Left lobe of liver (tissue), 2 donors: ENCODE measurements at regions not wholly inside any gene's neighbourhood (a gene's known extent, or its start where the extent isn't known, plus 50 kb on each side); places are given as distances from the start of the nearest gene placed in this dataset.

Experiments used
- ATAC-seq: fragments of 200-7000 bp; cut with Tn5 transposase; one replicate; pipeline ENCODE4 v1.9.1; 2020; ENCODE audit warnings: mild to moderate bottlenecking, moderate library complexity
- DNase-seq: peaks from one replicate; pipeline ENCODE4 v3.0.0-alpha.2; 2020; ENCODE audit warnings: low spot score
- donor health status: DM: no; HTN: no; CAD: no; lungs with moderate emphysema.
- donor health status: DM: no; HTN: yes; CAD: no.

DNA sequence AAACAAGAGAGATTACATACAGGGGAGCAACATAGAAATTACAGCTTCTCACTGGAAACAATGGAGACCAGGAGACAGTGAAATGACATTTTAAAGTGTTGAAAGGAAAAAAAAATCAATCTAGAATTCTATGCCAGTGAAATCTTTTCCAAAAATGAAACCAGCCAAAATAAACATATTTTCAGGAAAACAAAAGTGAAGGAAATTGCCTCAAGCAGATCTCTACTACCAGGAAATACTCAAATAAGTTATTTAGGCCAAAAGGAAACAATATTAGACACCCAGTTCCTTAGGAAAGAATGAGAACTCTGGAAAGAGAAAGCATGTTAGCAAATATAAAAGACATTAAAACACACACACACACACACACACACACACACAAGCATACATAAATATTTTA is 339.9 kb upstream of the NCKAP5 start:
- DNase-seq (no peak), ATAC-seq (no peak)

DNA sequence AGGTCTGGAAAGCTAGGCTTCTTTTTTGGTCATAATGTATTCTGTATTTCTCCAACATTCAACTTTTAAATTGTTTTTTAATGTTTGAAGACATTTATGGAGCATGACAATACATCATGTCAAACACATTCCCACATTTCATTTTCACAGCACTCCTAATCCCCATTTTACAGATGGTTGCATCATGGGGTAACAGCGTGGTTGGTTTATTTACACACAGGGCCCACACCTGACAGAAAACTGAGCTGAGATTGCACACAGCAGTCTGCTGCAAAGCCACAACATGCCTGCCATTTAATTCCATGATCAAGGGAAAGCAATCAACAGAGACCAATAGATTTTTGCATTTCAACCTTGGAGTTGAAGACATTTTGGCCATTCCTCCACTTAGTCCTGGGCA is 335.7 kb upstream of the MGAT5 start:
- ATAC-seq (no peak), DNase-seq (no peak)

DNA sequence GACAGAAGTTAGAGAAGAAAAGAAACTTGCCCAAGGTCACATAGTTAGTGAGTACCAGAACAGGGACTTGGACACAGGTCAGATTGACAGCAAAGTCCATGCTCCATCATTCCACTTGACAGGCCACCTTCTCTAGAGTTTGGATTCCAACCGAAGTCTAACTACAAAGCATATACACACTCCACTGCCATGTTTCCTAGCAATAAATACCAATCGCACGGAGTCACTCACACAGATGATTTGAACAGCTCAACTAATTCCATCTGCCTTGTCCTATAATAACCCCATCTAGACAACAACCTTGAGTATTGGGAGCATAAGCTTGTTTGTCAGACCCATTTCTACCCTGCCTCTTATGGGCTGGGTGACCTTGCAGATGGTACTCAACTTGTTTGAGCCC is 334.6 kb upstream of the MGAT5 start:
- DNase-seq (no peak), ATAC-seq (no peak)

DNA sequence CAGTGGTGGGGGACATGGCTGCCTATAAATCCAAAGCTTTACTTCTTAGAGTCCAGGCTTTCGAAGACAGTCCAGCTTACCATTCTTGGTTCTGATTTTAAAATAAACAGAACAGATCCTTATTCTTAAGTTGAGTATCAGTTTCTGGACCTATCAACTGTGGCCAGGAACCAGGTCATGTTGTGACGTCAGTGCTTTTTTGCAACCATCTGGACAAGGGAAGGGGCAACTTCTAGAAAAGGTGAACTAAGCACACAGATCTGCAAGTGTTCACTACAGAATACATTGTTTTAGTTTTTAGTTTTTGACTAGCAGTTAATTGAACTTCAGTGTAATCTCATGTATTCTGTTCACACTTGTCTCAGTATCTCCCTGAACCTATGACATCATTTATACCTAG is 326.0 kb upstream of the MGAT5 start:
- DNase-seq = no peak
- ATAC-seq = no peak

DNA sequence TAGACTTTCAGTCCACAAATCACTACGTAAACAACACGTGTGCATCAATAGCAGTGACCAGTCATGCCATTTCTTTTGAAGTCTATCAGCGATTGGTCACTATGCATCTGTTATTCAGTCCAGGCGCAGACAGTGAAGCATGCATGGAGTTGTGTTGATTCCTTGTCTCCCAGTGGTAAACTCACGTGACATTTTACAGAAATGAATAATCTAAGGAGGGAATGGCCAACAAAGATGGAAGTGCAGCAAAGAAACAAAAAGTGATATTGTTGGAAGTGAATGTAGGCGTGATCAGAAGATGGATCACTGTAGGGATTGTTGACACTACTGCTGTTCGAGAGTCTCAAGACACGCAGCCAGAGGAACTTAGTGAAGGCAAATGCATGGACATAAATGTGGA is 317.8 kb upstream of the MGAT5 start:
- ATAC-seq (no peak), DNase-seq (no peak)

DNA sequence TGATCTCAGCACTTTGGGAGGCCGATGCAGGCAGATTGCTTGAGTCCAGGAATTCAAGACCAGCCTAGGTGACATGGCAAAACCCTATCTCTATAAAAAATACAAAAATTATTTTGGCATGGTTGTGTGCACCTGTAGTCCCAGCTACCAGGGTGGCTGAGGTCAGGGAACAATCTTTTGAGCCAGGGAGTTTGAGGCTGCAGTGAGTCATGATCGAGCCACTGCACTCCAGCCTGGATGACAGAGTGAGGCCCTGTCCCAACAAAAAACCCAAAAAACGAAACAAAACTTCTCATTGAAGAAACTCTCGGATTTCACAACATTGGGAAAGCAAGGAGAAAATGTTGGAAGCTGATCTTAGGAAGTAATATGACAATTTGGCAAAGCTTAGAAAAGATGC is 317.3 kb upstream of the MGAT5 start:
- no peak for DNase-seq
- ATAC-seq = no peak

DNA sequence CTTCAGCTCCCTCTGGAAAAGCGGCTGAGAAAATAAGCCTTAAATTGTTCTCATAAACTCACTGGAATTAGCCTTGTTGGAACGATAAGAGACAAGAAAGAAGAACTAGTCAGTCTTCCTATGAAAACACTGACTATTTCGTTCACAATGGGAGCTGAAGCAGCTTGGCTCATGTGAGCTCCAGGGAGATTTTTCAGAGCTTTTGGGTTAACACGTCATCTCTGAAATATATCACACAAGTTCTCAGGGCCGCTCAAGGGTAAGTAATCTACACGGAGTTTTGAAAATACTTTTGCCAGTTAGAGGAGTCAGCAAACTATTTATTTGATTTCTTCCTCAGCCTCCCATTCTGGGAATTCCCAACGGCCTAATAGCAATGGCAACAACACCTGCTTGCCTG is 316.2 kb upstream of the MGAT5 start:
- DNase-seq (no peak), ATAC-seq (no peak)

DNA sequence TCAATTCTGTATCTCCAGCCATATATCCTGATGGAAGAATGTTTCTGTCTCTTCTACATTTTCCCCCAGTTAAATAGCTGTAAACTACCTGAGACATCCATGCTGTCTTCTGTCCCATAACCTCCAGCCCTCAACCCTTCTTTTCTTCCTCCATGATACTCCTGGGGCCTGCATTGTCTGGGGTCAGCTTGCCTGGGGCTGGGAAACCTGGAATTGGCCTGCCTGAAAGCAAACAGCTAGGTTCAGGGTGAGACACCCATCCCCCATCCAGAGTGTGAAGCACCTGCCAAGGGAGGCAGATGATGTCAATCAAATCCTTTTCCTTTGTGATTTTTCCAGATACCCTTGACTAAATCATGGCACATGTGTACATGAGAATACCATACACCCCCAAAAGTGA is 313.7 kb upstream of the MGAT5 start:
- ATAC-seq = no peak

DNA sequence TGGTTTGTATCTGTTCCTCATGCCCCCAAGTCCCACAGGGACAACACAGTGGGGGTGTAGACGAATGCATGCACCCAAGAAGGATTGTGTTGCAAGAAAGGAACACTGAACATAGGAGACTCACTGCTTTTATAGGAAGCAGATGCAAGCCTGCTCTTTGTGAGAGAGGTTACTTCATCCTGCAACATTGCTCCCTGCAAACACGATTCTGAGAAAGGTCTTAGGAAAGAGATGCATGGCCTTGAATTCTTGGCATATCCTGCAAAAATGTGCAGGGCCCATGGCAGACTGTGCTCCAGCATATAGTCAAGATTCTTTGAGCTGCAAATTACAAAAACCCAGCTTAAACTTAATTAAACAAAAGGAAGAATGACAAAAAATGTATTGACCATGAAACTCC is 312.2 kb upstream of the MGAT5 start:
- ATAC-seq (no peak), DNase-seq (no peak)

More for the DNA sequence above, 313.7 kb upstream of the MGAT5 start:
- no peak for DNase-seq

DNA sequence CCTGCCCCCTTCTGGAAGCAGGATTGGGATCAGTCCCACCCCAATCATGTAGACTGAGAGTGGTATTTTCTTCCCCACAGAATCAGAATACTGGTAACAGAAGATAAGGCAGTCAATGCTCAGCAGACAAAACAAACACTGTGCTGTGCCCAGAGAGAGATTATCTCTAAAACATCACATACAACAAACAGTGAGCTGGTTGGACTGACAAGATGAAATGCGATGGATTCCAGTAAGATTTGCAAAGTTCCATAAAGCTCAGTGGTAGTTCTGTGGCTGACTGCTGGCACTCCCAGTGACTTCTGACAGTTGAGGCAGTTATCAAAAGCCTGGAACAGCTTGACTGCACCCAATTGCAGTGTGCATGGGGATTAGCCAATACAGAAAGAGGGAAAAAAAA is 311.5 kb upstream of the MGAT5 start:
- ATAC-seq (no peak), DNase-seq (no peak)

DNA sequence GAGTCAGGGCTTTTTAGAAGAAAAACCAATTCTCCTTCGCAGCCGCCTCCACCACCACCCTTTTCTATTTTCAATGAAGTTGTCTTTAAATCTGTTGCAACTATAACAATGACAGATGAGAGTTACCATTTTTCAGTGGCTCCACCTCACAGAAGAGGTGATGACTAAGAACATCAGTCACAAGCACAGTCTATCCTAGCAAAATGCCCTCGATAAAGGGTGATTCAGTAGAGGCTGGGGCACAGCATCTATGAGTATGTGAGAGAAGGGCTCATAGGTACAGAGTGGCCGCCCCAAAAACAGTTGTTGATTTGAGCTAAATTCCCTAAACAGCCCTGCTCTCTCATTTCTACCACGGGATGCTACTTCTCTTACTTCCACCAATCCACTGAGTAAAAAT is 310.8 kb upstream of the MGAT5 start:
- ATAC-seq = no peak

DNA sequence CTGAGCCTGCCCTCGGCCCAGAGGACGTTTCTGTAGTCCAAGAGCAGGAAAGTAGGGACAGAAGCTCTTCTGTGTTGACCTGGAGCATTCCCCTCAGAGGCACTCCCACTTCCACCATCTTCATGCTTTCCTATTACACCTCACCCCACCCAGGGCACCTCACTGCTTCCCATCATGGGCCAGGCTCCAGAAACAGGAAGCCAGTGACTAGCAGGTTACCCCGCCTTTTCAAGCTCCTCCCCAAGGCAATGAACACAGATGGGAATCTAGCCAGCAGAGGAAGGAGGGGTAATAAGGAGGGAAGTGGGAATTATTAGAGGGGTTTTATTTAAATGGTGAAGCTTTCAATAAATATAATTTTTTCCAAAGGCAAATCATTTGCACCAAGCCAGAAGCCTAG is 308.8 kb upstream of the MGAT5 start:
- no peak for ATAC-seq
- DNase-seq = no peak

More for the DNA sequence above, 310.8 kb upstream of the MGAT5 start:
- no peak for DNase-seq

DNA sequence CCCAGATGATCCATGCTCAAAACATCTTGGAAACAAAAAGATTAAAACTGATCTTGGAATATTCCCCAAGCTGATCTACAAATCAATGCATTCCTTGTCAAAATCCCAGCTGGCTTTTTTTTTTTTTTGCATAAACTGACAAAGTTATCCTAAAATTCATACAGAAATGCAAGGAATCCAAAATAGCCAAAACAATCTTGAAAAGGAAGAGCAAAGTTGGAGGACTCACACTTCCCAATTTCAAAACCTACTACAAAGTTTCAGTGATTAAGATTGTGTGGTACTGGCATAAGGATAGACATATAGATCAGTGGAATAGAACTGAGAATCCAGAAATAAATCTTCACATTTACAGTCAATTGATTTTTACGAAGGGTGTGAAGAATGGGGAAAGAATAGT is 306.8 kb upstream of the MGAT5 start:
- DNase-seq (no peak), ATAC-seq (no peak)

DNA sequence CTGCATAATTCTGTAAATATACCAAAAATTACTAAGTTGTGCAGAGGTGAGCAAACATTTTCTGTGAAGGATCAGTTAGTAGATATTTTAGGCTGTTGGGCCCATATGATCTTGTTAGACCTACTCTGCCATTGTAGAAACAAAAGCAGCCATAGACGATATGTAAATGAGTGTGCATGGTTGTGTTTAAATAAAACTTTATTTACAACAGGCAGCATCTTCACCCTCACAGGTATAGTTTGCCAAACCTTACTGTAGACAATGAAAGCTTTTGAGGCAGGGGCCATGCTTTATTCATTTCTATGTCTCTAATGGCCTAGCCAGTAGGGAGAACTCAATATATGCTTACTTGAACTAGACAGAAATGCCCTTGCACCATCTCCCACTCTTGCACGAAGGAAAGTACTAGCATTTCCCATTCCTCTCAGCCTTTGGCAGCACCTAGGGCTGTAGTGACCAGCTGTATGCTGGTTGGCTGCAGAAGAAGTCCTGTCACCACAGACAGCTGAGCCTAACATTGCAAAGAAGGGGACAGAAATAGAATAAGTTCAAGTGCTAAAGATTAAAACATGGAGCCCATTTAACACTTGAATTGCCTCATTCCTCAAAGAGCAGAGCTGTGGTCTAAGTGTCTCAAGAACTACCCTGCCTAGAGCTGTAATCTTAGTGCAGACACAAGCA is 305.1 kb upstream of the MGAT5 start:
- DNase-seq (no peak), ATAC-seq (no peak)

DNA sequence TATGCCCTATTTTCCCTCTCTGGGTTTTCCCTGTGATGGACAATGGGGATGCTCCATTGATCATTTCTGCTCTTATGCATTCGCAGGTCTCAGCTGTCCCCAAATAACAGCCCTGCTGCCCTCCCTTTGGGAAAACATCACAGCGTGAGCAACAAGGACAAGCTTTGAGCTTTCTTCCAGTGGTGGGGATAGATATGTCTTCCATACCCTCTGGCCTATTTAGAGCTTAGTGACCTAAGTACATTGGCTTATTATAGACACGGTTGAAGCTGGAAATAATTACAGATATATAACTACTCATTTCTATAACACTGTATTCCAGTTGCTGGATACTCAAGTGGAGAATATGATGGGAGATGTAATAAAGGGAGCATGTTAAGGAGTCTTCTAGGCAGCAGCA is 304.3 kb upstream of the MGAT5 start:
- no peak for ATAC-seq
- DNase-seq = no peak

DNA sequence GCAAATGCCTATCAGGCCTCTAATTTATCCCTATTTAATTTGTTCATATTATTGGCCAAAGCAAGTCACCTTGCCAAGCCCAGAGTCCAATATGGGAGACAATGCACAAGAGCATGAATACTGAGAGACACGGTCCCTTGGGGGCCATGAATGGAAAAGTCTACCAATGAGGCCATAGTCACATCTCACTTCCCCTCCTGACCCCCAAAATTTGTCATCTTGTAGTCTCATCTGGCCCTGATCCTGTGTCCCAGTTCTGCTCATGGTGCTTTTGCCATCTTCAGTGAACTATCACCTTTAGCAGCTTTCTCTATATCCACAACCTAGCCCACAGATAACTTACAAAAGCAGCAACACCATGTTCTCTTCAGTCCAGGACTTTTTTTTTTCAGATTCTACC is 302.7 kb upstream of the MGAT5 start:
- DNase-seq (no peak), ATAC-seq (no peak)

DNA sequence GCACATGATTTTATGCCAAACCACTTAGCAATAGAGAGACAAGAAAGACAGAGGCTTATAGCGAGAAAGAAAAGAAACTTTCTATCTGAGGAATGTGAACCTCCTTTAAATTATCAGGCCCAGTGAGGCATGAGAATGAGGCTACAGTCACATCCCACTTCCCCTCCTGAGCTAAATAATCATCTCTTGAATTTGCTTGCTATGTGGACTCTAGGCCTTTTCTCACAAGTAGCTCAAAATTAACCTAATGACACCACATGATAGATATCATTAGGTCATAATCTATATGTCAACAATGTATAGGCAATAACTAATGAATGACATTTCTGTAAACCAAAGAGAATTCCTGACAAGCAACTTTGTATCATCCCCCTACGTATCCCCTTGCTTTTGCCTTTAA is 301.5 kb upstream of the MGAT5 start:
- no peak for ATAC-seq

DNA sequence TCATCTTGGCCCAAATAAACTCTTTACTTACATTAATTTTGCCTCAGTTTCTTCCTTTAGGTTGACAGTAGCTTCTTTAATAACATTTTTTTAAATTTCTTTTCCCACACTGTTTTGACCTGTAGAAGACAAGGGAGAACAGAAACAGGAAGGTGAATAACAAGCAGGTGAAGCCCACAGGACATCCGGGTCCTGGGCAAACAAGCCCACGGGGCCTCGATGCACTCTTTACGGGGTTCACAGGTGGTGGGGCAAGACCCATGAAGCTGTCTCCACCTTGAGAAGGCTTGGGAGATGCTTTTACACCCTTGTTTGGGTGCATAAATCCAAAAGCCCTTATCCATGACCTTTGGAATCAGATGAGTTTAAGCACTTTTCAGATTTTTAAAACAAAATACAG is 301.0 kb upstream of the MGAT5 start:
- ATAC-seq (no peak), DNase-seq (no peak)

More for the DNA sequence above, 301.5 kb upstream of the MGAT5 start:
- DNase-seq = no peak

DNA sequence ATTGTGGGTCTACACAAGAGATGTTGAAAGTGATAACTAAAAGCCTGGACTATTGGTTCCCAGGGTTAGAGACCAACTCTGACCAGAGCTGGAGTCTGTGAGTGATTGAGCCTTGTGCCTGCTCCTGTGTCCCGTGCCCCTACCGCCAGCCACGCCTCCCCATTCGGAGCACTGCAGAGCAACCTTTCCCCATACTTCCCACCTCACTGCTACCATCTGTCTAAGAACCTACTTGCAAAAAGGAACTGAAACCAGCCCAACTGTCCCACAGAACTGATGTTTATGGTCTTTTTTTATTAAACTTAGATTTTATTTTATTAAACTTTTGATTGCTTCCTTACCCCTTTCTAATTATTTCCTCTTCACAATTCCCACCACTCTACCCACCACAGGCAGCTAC is 300.3 kb upstream of the MGAT5 start:
- DNase-seq (no peak), ATAC-seq (no peak)

DNA sequence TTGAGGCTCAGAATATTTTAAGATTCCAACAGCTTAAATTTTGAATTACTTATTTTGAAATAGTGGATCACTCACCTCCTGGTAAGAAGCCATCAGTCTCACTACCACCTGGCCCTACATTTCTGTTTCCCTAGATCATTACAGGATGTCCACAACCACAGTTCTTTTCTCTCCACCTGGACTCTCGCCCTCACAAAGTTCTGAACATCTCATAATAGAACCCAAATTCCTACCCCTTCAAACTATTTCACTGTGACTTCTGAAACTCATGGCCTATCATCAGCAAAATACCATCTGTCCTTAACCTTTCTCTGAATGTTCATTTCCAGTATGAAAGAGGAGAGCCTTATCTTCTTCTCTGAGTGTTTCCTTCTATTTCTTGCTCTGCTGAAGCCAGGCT is 299.2 kb upstream of the MGAT5 start:
- ATAC-seq (no peak), DNase-seq (no peak)

DNA sequence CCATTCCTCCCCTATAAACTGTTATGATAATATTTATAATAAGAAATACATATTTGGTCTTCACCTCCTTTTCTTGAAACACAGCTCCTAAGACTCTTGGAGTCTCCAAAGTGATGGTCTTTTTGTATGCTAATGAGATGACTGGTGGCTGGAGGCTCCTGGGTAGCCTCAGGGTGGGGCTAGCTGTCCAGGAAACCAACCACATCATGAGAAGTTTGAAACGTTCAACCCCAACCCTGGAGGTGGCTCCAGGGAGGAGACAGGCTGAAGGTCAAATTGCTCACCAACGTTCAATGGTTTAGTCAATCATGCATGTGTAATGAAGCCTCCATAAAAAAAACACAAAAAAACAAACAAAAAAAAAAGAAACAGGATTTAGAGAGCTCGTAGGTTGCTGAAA is 298.7 kb upstream of the MGAT5 start:
- ATAC-seq (no peak), DNase-seq (no peak)

DNA sequence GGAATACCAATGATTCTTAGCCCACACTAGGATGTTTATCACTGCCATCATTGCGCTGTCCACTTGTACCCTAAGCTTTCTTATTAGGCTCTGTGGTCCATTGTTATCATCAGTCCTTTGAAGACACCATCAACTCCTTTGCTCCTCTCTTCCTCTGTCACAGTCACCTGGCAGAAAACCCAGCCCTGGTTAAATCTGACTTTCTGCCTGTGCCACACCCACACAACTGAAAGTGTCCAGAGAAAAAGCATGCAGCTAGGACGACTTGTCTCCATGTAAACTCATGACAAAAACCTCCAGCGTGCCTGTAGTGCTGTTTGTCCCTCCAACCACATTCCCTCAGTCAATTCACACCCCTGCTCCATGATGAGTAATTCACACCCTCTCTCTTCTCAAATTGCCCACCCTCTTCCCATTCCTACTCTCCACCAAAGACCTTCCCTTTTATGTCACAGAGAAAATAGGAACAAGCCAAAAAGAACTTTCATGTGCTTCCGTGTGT is 297.4 kb upstream of the MGAT5 start:
- DNase-seq (no peak), ATAC-seq (no peak)

DNA sequence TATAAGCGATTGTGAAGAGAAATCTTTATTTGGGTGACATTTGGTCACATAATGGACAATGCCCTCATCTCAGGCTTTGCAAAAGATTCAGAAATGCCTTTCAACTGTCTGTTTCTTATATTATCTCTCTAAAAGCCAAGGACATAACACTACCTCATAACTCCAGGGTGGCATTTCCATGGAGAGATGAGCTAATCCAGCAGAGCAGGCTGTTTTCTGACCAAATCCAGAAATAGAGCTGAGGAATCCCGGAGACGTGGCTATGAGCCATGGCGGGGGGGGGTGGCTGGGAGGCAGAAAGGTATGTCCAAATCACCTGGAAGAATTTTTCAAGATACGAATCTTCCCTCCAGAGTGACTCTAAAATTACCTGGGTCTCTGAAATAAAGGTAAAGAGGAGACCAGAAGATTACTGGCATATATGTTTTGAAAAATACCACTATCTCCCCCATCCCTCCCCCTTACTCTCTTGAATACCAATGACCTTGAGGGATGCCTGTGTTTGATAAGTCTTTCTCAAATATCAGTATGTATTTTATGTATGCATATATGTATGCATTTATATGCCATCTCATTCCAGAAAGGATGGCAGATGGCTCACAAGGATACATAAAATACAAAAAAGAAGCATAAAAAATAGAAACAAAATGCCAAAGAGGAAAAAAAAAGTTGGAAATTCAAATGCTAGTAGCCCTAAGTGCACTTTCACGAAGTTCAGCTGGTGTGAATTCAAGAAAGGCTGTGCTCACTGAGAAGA is 296.0 kb upstream of the MGAT5 start:
- ATAC-seq = no peak
- no peak for DNase-seq
